ENCODE measurements at regions not wholly inside any gene's neighbourhood (a gene's known extent, or its start where the extent isn't known, plus 50 kb on each side); places are given as distances from the start of the nearest gene placed in this dataset.

DNA sequence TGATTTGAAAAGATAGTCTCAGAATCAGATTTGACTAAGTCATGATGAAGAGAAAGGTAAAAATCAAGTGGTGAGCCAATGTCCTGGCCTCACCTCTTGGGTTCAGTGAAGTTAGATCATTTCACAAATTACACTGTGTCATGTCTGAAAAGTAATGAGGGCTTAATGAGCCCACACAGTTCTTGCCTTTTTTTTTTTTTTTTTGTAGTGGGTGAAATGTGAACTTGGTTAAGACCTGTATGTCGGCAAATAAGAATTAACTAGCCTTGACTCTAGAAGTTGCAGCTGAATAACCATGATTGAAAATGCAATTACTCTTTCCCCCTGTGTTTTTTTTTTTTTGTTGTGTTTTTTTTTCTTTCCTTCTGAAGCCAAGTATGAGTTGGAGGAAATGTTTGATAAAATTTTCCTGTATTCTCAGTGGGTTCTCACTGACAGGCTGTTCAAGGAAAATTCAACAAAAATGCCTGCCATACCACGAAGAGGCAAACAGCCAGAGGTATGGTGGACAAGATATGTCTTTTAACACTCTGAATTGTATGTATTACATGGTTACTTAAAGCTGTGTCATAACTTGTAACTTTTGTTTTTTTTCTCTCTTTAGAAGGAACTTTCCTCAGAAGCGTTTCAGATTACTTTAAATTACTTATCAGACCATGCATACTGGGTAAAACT, 135.2 kb upstream of the MLIP start:
- TF ChIP-seq, protein P1, sequence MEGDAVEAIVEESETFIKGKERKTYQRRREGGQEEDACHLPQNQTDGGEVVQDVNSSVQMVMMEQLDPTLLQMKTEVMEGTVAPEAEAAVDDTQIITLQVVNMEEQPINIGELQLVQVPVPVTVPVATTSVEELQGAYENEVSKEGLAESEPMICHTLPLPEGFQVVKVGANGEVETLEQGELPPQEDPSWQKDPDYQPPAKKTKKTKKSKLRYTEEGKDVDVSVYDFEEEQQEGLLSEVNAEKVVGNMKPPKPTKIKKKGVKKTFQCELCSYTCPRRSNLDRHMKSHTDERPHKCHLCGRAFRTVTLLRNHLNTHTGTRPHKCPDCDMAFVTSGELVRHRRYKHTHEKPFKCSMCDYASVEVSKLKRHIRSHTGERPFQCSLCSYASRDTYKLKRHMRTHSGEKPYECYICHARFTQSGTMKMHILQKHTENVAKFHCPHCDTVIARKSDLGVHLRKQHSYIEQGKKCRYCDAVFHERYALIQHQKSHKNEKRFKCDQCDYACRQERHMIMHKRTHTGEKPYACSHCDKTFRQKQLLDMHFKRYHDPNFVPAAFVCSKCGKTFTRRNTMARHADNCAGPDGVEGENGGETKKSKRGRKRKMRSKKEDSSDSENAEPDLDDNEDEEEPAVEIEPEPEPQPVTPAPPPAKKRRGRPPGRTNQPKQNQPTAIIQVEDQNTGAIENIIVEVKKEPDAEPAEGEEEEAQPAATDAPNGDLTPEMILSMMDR (IDR thresholded peaks at IDR 0.05; ENCODE audit: low read length): no peak
- TF ChIP-seq EZH2 (optimal IDR thresholded peaks at IDR 0.05; ENCODE audit: low read depth, low read length): no peak
- TF ChIP-seq EZH2phosphoT487 (IDR thresholded peaks at IDR 0.05; ENCODE audit: low read length): no peak
